Epithelial cell of esophagus (primary cell): ENCODE measurements at regions not wholly inside any gene's neighbourhood (a gene's known extent, or its start where the extent isn't known, plus 50 kb on each side); places are given as distances from the start of the nearest gene placed in this dataset.

ENCODE experiments used
- DNase-seq: peaks from one replicate; pipeline ENCODE4 v3.0.0; 2010; ENCODE audit warnings: low read depth
- H3K4me3 ChIP-seq: 2 replicates; pipeline ENCODE4 v1.5.1; 2011; ENCODE audit warnings: mild to moderate bottlenecking, low read length, control low read depth
- TF ChIP-seq, protein P1 (sequence below): IDR thresholded peaks from 2 replicates; pipeline ENCODE4 v1.5.1; 2011; ENCODE audit warnings: low read depth, mild to moderate bottlenecking, low read length, control low read depth, inconsistent platforms; ENCODE audit not compliant: insufficient read depth; ENCODE audit errors: missing control alignments

DNA sequence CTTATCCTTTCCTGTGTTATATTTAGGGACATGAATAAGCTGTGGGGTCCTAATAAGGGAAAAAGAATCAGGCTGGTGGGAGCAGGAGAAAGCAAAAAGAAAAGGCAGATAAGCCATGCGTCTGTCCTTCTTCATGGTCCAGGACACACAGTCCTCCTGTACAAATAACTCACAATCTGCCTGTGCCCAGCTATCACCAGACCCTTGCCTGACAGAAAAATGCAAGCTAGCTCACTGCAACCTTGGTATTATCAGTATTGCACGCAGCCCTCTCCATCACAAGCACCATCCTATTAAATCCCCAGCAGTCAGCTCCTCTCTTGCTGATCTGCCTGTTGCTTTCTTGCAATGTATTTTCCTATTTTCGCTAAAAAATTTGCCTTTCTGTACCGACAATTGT, 78.0 kb downstream of the NEURL3 start:
- TF ChIP-seq, protein P1, sequence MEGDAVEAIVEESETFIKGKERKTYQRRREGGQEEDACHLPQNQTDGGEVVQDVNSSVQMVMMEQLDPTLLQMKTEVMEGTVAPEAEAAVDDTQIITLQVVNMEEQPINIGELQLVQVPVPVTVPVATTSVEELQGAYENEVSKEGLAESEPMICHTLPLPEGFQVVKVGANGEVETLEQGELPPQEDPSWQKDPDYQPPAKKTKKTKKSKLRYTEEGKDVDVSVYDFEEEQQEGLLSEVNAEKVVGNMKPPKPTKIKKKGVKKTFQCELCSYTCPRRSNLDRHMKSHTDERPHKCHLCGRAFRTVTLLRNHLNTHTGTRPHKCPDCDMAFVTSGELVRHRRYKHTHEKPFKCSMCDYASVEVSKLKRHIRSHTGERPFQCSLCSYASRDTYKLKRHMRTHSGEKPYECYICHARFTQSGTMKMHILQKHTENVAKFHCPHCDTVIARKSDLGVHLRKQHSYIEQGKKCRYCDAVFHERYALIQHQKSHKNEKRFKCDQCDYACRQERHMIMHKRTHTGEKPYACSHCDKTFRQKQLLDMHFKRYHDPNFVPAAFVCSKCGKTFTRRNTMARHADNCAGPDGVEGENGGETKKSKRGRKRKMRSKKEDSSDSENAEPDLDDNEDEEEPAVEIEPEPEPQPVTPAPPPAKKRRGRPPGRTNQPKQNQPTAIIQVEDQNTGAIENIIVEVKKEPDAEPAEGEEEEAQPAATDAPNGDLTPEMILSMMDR, result no peak
- DNase-seq, result no peak
- no peak overlapping the region for H3K4me3 ChIP-seq

DNA sequence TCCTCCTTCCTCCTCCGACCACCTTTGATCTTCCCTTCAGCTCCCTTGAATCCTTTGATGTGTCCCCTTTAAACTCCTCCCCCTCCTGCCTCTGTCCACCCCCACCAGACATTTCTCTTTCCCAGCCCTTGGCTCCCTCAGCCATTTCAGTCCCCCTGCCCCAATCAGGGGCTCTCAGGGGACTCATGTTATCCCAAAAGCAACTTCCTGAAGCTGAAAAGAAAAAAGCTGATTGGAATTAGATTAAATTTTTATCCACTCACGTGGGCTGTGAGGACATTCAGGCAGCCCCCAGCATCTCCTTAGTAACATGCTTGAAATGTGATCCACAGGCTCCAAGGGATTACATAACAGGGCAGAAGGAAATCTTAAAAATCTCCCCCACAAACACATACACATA, 81.3 kb downstream of the NEURL3 start:
- H3K4me3 ChIP-seq, result no peak overlapping the region
- TF ChIP-seq, protein P1, result no peak
- DNase-seq, result no peak
